DMS53 (cell line): ENCODE measurements at regions not wholly inside any gene's neighbourhood (a gene's known extent, or its start where the extent isn't known, plus 50 kb on each side); places are given as distances from the start of the nearest gene placed in this dataset.

ENCODE experiments used
- DNase-seq: peaks from one replicate; lab custom pipeline; 2025; lab: John Stamatoyannopoulos, UW

DNA sequence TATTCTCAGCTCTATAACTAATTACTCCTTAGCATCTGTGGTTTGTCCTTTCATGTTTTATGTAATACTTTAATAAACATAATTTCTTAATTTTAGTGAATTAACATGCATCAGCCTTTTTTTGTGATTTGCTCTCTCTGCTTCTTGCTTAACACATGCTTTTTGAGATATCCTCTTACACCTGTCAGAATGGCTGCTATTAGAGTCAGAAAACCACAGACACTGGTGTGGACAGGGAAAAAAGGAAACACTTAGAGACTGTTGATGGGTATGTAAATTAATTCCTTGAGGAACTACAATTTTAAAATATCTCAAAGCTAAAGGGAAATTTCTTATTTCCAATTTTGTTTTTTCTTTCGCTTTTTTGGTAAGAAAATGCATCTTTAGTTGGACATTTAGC is 549.0 kb downstream of the ZNF804A start:
- peak; percentile 34 for DNase-seq

DNA sequence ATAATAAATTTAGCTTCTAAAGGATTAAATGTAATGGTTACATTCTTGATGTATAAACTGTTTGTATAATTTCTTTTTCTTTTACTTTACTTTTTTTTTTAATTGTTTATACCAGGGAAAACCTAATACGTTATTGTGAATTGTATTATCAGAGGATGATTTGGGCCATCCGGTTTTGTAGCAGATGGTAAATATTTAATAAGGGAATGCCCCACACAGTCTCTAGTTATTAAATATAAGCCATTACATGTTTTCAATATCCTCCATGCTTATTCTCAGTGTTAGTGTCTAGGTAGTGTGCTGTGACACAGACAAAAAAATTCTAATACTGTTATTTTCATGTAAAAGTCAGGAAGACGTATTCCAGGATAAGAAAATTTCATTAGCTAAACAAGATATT is 553.9 kb downstream of the ZNF804A start:
- no peak for DNase-seq

DNA sequence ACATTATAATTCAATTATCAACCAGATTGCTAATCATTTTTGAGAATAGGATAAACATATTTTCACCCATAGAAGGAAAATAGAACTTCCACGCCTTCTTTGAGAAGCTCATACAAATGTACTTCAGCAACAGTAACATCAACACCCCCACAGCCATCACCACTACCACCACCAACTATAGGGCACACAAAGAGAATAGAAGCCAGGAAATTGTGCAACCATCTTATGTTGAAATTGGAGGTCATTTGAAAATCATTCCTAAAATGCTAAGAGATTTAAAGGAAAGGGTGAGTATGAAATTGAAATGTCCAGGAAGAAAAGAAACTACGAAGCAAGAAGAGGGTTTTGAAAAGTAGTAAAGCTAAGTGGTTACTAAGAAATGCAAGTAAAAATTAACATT is 563.4 kb downstream of the ZNF804A start:
- no peak for DNase-seq

DNA sequence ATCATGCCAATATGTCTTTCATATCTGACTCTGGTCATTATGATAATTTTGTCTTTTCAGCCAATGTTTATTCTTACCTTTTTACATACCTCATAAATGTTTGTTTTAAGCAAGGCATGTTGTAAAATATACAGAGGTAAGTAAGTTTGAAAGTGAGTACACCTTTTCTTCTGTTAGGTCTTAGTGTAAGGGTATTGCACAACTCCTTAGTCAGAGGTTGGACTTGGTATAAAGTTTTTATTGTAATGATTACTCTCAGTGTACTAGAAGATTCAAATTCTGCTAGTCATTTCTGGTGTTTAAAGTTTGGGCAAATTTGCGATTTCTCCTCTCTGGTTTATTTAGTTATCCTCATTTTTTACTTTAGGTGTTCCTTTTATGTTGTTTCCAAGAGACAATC is 564.3 kb upstream of the FSIP2 start:
- DNase-seq = no peak

DNA sequence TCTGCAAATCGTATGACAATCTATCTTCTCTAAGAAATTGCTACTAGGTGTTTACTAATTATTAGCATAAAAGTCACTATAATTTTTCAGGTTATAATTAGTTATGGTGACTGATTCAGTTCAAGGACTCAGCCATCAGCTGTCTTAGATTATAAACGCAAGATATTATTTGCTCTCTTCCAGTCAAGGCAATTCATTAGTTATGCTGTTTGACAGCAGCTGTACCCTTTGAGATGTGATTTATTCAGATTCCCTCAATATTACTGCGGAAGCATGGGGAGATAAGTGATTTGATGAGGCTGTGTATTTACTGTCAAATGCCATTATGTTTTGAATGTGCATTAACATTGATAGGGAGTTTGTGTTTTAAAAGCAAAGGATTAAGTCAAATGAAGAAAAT is 558.9 kb upstream of the FSIP2 start:
- DNase-seq = peak; percentile 33

DNA sequence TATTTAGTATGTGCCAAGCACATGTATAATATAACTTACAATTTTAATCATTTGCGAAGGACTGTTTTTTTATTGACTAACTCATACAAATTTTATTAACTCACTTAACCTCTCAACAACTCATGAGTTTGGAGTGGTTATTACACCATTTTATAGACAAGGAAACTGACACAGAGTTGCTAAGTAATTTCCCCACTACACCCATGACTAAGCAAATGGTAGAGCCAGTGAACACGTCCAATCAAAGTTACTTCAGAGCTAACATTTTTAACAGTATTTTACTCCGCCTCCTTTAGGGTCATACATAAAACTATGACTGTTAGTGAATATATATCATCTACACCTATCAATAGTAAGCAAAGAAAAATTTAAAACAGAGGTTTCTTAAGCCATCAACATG is 556.7 kb upstream of the FSIP2 start:
- peak; percentile 41 for DNase-seq

DNA sequence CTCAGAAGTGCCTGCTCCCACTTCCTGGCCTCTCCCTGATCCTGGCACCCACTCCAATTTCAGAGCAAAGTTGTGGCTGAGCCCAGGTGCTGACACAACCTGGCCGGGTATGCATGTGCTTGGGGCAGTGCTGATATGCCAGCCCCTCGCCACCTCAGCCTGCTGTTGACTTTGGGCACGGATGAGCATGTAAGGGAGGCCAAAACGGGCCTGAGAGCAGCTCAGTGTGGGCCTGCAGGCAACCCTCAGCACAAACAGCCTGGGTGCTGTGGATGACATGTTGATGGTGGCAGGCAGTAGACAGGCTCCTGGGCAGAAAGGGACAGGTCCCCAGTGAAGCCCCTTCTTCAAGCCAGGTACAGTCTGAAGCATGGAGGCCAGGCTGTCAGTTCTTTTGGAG is 553.6 kb upstream of the FSIP2 start:
- DNase-seq = no peak

DNA sequence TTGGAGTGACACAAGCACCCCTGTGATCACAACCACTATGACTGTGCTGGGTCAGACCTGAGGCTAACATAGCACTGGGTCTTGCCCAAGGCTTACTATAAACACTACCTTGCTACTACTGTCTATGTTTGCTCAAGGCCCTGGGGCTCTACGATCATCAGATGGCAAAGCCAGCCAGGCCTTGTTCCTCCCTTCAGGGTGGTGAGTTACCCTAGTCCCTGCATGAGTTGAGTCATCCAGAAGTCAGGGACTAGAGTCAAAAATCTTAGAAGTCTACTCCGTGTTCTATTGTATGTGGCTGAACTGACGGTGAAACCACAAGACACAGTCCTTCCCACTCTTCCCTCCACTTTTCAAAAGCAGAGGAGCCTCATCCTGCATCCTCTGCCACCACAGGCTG is 551.2 kb upstream of the FSIP2 start:
- no peak for DNase-seq

DNA sequence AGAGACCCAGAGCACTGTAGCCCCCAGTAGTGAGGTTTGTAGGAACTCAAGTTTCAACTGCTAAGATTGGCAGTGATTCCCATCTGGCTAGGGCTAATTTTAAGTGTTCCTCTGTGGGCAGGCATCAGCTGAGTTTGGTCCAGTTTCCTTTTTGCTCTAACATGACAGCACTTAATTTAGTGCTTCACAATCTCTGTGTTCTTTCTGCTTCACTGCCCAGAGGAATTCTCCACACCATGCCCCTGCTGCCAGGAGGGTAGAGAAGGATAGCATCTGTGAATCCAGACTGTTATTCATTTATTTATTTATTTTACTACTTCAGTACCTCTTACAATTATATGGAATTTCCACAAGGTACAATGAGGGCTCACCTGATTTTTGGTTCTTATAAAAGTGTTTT is 549.9 kb upstream of the FSIP2 start:
- DNase-seq = no peak

DNA sequence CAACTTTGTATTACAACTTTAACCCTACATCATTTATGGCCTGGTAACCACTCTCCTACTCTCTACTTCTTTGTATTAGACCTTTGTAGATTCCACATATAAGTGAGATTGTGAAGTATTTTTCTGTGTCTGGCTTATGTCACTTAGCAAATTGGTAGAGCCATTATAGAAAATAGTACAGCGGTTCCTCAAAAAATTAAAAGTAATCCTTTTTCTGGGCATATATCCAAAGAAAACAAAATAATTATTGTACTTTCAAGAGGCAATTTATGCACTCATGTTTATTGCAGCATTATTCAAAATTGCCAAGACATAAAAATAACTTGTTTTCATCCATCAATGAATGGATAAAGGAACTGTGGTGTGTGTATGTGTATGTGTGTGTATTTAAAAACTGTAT is 537.5 kb upstream of the FSIP2 start:
- DNase-seq = no peak

DNA sequence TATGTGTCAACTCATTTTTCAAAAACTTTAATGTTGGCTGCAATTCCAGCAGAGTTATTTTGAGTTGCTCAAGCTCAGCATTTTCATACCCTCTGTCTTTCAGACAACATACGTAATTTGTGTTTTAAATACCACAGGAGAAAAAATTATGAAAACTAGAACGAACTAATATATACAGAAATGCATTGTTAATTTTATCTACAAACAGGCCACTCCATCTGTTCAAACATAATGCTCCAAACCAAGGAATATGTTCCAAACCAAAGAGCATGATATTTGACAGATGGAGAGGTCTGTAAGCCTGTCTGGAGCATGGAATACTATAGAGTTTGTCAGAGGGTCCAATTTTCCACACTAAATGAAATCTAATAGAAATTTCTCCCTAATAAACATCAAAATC is 536.2 kb upstream of the FSIP2 start:
- no peak for DNase-seq

DNA sequence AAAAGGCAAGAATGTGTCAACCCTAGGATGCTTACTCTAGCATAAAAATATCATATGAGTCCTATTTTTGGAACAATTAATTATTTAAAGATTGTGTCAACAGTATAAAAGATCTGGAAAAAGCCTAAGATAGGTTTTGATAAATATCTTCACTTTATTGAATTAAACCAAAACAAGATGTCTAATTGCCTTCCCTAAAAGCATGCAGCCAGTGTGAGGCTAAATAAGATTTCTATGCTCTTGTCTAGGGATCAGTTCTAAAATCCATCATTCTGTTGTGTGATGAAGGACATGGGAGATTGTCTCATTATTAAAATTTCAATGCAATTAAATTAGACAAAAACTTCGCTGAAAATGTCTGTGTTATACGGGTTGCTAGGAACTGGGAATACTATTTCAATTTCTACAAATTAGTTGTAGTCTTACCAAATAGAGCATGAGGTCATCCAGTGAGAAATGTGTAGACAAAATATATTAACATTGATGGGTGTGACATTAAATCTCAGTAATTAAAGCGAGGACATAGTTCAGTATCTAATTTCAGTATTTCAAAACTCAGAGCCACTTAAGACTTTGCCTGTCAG is 535.6 kb upstream of the FSIP2 start:
- no peak for DNase-seq

DNA sequence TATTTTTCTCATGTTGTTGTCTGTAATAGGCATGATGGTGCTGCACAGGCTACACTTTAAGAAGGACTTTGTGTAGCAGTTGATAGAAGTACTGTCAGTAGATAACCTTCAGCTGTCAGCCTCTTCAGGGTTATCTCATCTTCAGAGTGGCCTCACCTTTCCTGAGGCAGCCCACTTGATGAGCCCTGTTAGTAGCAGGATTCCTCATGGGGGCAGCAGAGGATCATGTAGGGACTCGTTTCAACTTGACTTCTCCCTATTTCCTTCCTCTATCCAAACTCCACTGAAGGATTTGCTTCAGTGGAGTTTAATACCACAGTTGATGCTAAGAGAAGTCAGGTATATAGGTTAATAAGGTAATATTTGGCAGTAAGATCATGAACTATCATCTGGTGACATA is 530.3 kb upstream of the FSIP2 start:
- peak; percentile 91 for DNase-seq

DNA sequence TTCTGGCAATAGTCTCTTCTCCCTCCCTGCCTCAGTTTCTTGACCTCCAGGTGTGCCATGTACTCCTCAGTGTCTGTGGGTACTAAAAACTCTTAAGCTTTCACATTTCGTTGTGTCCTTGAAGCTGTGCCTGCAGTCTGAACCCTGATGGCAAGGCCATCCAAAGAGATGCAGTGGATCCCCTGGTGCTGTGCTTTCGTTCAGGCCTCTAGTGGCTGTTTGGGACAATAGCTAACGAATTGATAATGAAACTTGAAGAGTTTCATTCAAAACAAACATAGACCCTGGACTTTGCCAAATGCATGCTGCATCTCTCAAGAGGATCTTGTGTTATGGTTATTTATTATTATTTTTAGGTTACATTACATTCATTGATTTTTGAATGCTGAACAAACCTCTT is 523.1 kb upstream of the FSIP2 start:
- DNase-seq = no peak

DNA sequence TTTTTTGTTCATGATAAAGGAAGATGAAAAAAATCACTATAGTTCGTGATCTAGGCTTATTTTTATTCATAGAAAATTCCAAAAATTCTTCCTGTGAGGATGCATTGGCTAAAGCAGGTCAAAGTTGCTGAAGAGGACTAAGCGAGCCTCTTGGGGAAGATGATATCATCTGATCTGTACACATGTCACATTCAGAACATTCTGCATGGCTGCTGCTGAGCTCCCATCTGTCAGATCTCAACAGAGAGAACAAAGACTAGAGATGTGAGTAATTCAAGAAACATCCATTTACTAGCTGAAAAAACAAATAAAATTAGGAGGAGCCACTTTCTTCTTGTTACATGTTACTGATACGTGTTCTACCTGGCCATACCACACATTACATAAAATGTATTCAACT is 518.6 kb upstream of the FSIP2 start:
- peak; percentile 93 for DNase-seq

DNA sequence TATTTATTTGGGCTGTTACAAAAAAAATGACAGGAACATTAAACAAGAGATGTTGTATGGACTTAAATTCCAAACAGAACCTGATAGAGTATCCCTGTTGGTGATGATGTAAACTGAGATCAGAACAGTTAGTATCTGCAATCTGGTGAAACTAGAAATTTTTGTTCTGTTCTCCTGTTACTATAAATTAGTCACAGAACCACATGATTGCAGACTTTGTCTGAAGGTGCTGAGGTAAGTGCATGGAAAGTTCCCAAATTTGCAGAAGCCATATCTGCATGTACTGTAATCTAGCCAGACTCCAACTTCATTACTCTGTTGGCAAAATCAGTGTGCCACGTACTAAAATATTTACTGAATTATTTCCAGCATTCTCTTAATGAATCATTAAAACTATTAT is 516.3 kb upstream of the FSIP2 start:
- DNase-seq = no peak

DNA sequence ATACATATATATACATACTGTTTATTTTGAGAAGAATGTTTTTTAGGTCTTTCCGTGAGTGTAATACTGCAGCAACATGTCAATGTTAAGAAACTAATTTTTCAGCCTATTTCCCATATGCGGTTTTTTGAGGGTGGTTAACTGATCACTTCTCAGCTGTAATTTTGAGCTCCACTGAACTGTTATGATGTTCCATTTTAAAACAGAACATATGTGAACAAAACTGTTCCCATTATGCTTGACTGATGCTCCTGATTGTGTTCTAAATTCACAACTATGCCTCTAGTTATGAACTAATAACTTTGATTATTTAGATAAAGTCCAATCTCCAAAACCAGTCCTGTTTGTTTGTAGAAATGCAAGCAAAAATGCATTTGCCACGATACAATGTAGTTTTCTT is 511.2 kb upstream of the FSIP2 start:
- DNase-seq = no peak

DNA sequence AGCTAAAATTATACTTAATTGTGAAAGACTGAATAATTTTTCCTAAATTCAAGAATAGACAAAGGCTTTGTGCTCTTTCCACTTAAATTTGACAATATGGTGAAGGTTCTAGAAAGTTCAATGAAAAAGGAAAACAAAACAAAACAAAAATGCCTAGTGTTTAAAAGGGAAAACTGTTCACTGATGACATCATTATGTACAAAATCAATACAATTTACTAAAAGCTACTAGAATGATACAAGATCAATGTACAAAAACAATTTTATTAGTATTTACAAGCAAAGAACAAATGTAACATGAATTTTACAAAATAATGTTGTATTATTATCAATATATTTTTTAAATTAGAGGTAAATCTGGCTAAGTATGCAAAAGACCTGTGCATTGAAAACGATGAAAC is 499.1 kb upstream of the FSIP2 start:
- DNase-seq = no peak

DNA sequence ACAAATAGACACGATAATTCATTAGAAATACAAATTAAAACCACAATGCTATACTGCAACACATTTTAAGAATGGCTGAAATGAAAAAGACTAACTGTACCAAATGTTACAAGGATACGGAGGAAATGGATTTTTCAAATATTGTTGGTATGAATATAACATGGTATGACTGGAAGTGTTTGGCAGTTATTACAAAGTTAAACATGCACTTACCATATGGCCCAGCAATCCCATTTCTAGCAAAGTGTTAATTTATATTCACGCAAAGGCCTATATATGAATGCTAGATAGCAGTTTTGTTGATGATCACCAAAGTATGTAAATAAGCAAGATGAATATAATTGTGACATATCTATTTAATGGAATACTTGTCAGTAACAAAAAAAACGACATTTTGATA is 497.8 kb upstream of the FSIP2 start:
- DNase-seq = no peak

DNA sequence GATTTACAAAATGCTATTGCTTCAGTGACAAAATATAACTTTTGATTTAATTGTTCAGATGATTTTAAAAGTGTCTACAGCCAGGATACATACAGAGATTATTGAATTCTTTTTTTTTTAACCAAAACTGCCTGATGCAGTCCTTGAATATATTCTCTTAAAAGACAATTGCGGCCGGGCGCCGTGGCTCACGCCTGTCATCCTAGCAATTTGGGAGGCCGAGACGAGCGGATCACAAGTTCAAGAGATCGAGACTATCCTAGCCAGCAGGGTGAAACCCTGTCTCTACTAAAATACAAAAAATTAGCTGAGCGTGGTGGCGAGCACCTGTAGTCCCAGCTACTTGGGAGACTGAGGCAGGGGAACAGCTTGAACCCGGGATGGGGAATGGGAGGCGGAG is 497.0 kb upstream of the FSIP2 start:
- DNase-seq = no peak

DNA sequence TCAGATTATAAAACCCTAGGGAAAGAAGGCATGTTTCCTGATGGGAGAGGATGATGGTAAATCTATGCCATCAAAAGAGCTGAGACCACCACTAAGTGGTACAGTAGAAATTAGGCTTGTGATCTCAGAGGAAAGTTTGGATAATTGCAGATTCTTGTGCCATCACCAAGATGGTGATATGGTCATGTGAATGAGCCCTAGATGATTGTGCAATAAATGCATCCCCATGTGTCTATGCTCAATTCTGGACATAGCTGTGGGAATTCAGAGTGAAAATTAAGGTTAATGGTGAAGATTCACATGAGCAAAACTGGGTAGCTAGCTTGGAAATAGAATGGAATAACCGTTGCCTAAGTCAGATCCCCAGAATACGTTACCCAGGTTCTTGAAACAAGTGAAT is 496.1 kb upstream of the FSIP2 start:
- no peak for DNase-seq

DNA sequence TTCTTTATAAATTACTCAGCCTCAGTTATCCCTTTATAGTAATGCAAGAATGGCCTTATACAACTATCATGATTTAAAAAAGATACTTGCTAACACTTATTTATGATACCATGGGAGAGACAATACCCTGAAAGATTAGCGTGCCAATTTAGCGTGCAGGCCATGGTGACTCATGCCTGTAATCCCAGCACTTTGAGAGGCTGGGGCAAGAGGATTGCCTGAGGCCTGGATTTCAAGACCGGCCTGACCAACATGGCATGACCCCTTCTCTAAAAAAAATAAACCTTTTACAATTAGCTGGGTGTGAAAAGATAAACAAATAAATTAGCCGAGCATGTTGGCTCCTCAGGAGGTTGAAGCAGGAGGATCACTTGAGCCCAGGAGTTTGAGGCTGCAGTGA is 493.4 kb upstream of the FSIP2 start:
- DNase-seq = peak; percentile 24

DNA sequence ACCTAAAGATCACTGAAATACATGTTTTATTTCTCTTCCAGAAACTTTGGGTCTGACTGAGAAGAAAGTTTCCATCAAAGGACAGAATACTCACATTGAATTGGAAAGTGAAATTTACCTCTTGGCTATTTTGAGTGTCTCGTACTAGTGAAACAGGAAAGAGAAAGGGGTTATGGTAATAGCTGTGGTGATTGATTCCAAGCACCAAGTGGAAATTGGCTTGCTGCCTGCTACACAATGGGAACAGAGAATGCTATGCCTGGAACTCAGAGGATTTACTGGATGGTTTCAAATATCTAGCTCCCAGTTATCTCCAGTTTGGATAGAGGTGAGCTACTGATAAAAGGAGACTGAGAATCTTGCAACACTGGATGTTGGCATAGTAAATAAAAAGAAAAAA is 492.8 kb upstream of the FSIP2 start:
- no peak for DNase-seq

DNA sequence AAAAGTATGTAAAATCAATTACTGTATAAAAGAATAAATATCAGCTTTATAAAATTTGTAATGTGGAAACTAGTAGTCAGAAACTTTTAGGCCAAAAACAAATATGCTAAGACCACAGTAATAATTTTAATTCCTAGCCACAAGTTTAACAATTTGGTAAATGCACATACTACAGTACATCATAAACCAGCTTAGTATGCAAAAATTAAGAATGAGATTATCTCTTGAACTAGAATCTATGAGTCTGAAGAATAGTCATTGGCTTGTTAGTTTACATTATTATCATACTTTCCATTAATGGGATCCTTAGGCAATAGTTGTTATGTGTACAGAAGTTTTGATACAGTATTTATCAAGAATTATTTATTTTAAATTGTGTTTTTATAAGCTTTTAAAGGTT is 491.9 kb upstream of the FSIP2 start:
- DNase-seq = no peak

DNA sequence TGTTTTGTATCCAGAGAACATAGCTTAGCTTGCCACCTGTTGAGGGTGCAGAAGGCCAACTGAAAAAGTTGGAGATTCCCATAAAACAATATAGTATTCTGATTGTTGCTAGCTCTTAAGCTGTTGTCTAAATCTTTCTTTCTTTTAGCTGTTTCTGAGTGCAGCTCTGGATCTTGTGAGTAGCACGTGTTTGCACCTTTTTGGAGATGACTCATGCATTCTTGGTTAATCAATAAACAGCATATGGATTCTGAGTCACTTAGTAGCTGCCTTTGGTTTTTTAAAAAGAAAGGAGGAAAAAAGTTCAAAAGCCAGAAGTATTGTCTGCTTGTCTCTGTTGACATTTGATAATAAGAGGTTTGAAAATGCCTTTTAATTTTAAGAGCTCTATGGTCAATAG is 483.0 kb upstream of the FSIP2 start:
- DNase-seq = peak; percentile 77
